ENCODE measurements at regions not wholly inside any gene's neighbourhood (a gene's known extent, or its start where the extent isn't known, plus 50 kb on each side); places are given as distances from the start of the nearest gene placed in this dataset.

DNA sequence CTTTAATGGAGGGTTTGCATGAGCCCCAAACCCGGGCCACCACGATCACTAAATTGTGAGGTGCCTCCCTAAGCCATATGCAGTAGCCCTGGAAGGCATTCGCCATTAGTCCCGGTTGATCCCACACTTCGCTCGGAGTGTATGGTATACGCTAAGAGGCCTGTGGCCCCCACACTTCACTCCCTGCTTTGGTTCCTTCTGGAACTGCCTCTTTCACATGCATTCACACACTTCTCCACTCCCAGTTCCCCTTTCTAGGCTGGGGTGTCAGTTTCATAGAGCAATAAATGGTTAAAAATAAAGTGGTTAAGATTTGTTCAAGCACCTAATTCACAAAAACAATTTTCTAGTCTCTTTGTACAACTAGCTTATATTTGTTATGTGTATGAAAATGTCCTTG is 212.1 kb upstream of the KCND2 start (continued):
- TF ChIP-seq, protein P1, sequence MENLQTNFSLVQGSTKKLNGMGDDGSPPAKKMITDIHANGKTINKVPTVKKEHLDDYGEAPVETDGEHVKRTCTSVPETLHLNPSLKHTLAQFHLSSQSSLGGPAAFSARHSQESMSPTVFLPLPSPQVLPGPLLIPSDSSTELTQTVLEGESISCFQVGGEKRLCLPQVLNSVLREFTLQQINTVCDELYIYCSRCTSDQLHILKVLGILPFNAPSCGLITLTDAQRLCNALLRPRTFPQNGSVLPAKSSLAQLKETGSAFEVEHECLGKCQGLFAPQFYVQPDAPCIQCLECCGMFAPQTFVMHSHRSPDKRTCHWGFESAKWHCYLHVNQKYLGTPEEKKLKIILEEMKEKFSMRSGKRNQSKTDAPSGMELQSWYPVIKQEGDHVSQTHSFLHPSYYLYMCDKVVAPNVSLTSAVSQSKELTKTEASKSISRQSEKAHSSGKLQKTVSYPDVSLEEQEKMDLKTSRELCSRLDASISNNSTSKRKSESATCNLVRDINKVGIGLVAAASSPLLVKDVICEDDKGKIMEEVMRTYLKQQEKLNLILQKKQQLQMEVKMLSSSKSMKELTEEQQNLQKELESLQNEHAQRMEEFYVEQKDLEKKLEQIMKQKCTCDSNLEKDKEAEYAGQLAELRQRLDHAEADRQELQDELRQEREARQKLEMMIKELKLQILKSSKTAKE (IDR thresholded peaks at IDR 0.05; ENCODE audit: low read depth, poor library complexity, severe bottlenecking) = peak; percentile 19
- TF ChIP-seq MYB (IDR thresholded peaks at IDR 0.05; ENCODE audit: borderline replicate concordance, low read depth, low read length) (no peak), NFIC (IDR thresholded peaks at IDR 0.05; ENCODE audit: low read depth, low read length) (peak; percentile 35; the same call in 1 of the 2 replicates), EED (IDR thresholded peaks at IDR 0.05; ENCODE audit: low read depth) (0 out of 2 replicates have a peak, but pooled peaks have one; percentile 18)
- TF ChIP-seq, protein P2, sequence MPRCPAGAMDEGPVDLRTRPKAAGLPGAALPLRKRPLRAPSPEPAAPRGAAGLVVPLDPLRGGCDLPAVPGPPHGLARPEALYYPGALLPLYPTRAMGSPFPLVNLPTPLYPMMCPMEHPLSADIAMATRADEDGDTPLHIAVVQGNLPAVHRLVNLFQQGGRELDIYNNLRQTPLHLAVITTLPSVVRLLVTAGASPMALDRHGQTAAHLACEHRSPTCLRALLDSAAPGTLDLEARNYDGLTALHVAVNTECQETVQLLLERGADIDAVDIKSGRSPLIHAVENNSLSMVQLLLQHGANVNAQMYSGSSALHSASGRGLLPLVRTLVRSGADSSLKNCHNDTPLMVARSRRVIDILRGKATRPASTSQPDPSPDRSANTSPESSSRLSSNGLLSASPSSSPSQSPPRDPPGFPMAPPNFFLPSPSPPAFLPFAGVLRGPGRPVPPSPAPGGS (IDR thresholded peaks at IDR 0.05; ENCODE audit: borderline replicate concordance, insufficient read depth, low read depth, low read length, poor library complexity, severe bottlenecking) = no peak
- TF ChIP-seq, protein P3, sequence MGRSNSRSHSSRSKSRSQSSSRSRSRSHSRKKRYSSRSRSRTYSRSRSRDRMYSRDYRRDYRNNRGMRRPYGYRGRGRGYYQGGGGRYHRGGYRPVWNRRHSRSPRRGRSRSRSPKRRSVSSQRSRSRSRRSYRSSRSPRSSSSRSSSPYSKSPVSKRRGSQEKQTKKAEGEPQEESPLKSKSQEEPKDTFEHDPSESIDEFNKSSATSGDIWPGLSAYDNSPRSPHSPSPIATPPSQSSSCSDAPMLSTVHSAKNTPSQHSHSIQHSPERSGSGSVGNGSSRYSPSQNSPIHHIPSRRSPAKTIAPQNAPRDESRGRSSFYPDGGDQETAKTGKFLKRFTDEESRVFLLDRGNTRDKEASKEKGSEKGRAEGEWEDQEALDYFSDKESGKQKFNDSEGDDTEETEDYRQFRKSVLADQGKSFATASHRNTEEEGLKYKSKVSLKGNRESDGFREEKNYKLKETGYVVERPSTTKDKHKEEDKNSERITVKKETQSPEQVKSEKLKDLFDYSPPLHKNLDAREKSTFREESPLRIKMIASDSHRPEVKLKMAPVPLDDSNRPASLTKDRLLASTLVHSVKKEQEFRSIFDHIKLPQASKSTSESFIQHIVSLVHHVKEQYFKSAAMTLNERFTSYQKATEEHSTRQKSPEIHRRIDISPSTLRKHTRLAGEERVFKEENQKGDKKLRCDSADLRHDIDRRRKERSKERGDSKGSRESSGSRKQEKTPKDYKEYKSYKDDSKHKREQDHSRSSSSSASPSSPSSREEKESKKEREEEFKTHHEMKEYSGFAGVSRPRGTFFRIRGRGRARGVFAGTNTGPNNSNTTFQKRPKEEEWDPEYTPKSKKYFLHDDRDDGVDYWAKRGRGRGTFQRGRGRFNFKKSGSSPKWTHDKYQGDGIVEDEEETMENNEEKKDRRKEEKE (IDR thresholded peaks at IDR 0.05) = 0 out of 2 replicates have a peak, but pooled peaks have one; percentile 47
- TF ChIP-seq, protein P4, sequence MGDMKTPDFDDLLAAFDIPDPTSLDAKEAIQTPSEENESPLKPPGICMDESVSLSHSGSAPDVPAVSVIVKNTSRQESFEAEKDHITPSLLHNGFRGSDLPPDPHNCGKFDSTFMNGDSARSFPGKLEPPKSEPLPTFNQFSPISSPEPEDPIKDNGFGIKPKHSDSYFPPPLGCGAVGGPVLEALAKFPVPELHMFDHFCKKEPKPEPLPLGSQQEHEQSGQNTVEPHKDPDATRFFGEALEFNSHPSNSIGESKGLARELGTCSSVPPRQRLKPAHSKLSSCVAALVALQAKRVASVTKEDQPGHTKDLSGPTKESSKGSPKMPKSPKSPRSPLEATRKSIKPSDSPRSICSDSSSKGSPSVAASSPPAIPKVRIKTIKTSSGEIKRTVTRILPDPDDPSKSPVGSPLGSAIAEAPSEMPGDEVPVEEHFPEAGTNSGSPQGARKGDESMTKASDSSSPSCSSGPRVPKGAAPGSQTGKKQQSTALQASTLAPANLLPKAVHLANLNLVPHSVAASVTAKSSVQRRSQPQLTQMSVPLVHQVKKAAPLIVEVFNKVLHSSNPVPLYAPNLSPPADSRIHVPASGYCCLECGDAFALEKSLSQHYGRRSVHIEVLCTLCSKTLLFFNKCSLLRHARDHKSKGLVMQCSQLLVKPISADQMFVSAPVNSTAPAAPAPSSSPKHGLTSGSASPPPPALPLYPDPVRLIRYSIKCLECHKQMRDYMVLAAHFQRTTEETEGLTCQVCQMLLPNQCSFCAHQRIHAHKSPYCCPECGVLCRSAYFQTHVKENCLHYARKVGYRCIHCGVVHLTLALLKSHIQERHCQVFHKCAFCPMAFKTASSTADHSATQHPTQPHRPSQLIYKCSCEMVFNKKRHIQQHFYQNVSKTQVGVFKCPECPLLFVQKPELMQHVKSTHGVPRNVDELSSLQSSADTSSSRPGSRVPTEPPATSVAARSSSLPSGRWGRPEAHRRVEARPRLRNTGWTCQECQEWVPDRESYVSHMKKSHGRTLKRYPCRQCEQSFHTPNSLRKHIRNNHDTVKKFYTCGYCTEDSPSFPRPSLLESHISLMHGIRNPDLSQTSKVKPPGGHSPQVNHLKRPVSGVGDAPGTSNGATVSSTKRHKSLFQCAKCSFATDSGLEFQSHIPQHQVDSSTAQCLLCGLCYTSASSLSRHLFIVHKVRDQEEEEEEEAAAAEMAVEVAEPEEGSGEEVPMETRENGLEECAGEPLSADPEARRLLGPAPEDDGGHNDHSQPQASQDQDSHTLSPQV (IDR thresholded peaks at IDR 0.05) = no peak
